PFSK-1 (cell line): ENCODE measurements at regions not wholly inside any gene's neighbourhood (a gene's known extent, or its start where the extent isn't known, plus 50 kb on each side); places are given as distances from the start of the nearest gene placed in this dataset.

Experiments
- FOXP2 ChIP-seq: optimal IDR thresholded peaks from 2 replicates; pipeline ENCODE3; 2011; ENCODE audit warnings: borderline replicate concordance, control low read depth, inconsistent platforms; ENCODE audit not compliant: insufficient read depth; ENCODE audit errors: extremely low read length, extremely low read depth
- POLR2AphosphoS5 ChIP-seq: IDR thresholded peaks from 2 replicates; pipeline ENCODE4 v1.6.1; 2012; ENCODE audit warnings: low read depth, mild to moderate bottlenecking, control low read depth, low read length, moderate library complexity
- SIN3A ChIP-seq: IDR thresholded peaks from 2 replicates; pipeline ENCODE4 v1.6.1; 2012; ENCODE audit warnings: mild to moderate bottlenecking, low read length, moderate library complexity, borderline replicate concordance; ENCODE audit not compliant: insufficient read depth
- TAF1 ChIP-seq: IDR thresholded peaks from 2 replicates; pipeline ENCODE4 v1.6.1; 2012; ENCODE audit warnings: low read length, control low read depth, borderline replicate concordance; ENCODE audit not compliant: insufficient read depth
- TF ChIP-seq, protein P1 (sequence below), 2 experiments: IDR thresholded peaks; 2 replicates each; pipeline versions ENCODE4 v1.6.1 to v1.8.0; 2011 to 2012; ENCODE audit warnings: low read depth in 2 of 2, low read length in 2 of 2, control low read depth in 1 of 2, inconsistent platforms in 1 of 2, mild to moderate bottlenecking in 1 of 2, moderate library complexity in 1 of 2; ENCODE audit not compliant: insufficient read depth in 1 of 2

DNA sequence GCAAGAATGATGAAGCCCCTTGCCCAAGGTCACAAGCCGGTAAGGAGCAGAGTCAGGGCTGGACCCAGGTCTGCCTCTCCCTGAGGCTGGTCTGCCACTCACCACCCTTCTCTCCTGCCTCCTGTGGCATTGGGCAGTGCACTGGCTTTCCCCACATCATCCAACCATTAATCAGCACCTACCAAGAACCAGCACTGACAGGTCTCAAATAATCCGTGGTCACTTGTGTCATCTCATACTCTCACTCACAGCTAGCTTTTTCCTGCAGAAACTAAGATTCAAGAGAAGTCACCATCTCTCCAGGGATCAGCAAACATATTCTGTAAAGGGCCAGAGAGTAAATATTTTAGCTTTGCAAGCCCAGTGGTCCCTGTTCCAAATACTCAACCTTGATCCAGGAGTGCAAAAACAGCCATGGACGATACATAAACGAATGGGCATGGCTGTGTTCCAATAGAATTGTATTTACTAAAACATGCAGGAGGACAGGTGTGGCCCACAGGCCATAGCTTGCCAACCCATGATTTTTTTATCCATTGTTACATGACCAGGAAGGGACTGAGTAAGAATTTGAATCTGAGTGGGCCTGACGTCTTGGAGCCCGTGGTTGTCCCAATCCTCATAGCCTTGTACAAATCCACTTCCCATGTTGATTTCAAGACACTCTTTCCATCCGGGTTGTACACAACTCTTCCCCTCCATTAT lies 374.2 kb downstream of the BCL11B start:
- TF ChIP-seq FOXP2 (no peak), SIN3A (no peak), TAF1 (no peak), POLR2AphosphoS5 (no peak)
- TF ChIP-seq, protein P1, sequence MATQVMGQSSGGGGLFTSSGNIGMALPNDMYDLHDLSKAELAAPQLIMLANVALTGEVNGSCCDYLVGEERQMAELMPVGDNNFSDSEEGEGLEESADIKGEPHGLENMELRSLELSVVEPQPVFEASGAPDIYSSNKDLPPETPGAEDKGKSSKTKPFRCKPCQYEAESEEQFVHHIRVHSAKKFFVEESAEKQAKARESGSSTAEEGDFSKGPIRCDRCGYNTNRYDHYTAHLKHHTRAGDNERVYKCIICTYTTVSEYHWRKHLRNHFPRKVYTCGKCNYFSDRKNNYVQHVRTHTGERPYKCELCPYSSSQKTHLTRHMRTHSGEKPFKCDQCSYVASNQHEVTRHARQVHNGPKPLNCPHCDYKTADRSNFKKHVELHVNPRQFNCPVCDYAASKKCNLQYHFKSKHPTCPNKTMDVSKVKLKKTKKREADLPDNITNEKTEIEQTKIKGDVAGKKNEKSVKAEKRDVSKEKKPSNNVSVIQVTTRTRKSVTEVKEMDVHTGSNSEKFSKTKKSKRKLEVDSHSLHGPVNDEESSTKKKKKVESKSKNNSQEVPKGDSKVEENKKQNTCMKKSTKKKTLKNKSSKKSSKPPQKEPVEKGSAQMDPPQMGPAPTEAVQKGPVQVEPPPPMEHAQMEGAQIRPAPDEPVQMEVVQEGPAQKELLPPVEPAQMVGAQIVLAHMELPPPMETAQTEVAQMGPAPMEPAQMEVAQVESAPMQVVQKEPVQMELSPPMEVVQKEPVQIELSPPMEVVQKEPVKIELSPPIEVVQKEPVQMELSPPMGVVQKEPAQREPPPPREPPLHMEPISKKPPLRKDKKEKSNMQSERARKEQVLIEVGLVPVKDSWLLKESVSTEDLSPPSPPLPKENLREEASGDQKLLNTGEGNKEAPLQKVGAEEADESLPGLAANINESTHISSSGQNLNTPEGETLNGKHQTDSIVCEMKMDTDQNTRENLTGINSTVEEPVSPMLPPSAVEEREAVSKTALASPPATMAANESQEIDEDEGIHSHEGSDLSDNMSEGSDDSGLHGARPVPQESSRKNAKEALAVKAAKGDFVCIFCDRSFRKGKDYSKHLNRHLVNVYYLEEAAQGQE (IDR thresholded peaks at IDR 0.05; ENCODE audit: insufficient read depth in 1 of 2, low read depth in 2 of 2, low read length in 2 of 2): no peak

DNA sequence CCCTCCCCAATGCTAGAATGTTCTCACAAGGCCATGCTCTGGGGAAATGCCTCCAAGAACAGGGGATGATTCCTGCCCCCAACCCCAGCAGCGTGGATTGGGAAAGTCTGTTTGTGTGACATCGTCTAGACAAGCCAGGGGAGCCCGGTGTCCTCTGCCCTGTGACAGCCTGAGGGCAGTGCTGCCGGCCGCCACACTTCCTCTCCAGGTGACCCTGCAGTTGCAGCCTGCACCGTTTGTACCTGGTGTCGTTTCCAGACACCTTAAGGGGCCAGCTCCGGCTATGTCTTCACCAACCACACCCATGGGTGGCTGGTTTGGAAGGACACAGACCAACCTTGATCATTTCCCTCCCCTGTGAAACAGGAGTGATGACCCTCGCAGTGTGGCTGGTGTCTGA lies 372.6 kb downstream of the BCL11B start:
- TF ChIP-seq, protein P1 (IDR thresholded peaks at IDR 0.05; ENCODE audit: insufficient read depth in 1 of 2, low read depth in 2 of 2, low read length in 2 of 2): no peak
- TF ChIP-seq POLR2AphosphoS5 (no peak), FOXP2 (no peak), TAF1 (no peak)

DNA sequence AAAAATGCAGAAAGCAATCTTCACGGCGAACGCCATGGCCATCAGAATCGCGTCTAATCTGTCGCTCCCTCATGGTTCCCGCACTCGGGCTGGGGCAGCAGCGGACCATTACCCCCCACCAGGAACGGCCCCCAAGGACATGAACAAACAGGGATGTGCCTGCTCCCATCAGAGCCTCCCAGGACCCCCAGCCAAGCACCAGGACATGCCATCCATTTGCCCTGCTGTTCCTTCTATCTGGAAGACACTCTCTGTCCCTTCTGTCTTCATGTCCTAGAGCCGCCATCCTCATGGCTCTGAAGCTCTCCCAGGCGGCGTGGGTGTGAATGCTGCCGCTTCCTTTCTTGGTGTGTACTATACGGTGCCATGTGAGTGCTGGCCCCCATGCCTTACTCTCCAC lies 371.8 kb downstream of the BCL11B start:
- TF ChIP-seq, protein P1 (IDR thresholded peaks at IDR 0.05; ENCODE audit: insufficient read depth in 1 of 2, low read depth in 2 of 2, low read length in 2 of 2): no peak
- no peak for TF ChIP-seq FOXP2
- TF ChIP-seq TAF1: no peak
- TF ChIP-seq SIN3A: no peak

DNA sequence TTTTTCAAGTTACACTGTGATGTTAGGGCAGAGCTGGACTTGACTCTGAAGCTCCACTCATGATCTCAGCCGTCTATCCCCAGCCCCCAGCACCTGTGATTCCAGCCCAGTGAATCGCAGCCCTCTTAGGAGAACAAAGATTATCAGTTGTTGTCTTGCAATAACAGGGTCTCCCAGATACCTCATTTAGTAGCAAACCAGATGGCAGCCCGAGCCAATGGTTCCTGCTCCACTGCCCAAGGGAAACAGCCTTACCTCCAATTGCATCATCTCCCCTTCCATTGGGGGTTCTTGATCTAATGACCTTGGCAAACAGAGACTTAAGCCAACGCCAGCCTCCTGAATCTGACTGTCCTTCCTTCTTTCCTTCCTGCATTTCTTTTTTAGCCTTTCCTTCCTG lies 371.2 kb downstream of the BCL11B start:
- no peak for TF ChIP-seq FOXP2
- no peak for TF ChIP-seq POLR2AphosphoS5
- TF ChIP-seq TAF1: no peak
- no peak for TF ChIP-seq SIN3A
- TF ChIP-seq, protein P1 (IDR thresholded peaks at IDR 0.05; ENCODE audit: insufficient read depth in 1 of 2, low read depth in 2 of 2, low read length in 2 of 2): no peak
